Spleen (tissue), 11 donors: ENCODE measurements at regions not wholly inside any gene's neighbourhood (a gene's known extent, or its start where the extent isn't known, plus 50 kb on each side); places are given as distances from the start of the nearest gene placed in this dataset.
A peak's percentile ranks its signal among the peaks of the same experiment; 100 is the strongest.

Experiments used
- DNase-seq: peaks from one replicate; pipeline ENCODE4 v3.0.0-alpha.2; 2020
- H3K27ac ChIP-seq, 8 donors: fragments of 200-600 bp; sonication (generic) in 7 of 8; 1 replicate in 4 of 8; 2 replicates in 4 of 8; pipeline versions ENCODE4 v1.5.0 to v1.8.0; 2016 to 2021; ENCODE audit warnings: inconsistent platforms in 4 of 8, mild to moderate bottlenecking in 4 of 8, moderate library complexity in 1 of 8
- H3K27me3 ChIP-seq, 7 donors: fragments of 200-600 bp; sonication (generic) in 6 of 7; replicated peaks in 1 of 7; 1 replicate in 4 of 7; 2 replicates in 3 of 7; pipeline versions ENCODE4 v1.5.0 to v1.8.0; 2016 to 2021; ENCODE audit warnings: inconsistent platforms in 3 of 7, mild to moderate bottlenecking in 1 of 7
- H3K36me3 ChIP-seq, 6 donors: fragments of 200-600 bp; sonication (generic) in 5 of 6; 1 replicate in 4 of 6; 2 replicates in 2 of 6; pipeline versions ENCODE4 v1.5.0 to v1.8.0; 2016 to 2021; ENCODE audit warnings: inconsistent platforms in 2 of 6
- H3K4me1 ChIP-seq, 6 donors: fragments of 200-600 bp; sonication (generic) in 5 of 6; 1 replicate in 3 of 6; 2 replicates in 3 of 6; pipeline versions ENCODE4 v1.5.0 to v1.8.0; 2016 to 2021; ENCODE audit warnings: inconsistent platforms in 3 of 6
- H3K4me3 ChIP-seq, 8 donors: fragments of 200-600 bp; sonication (generic) in 7 of 8; 1 replicate in 4 of 8; 2 replicates in 4 of 8; pipeline versions ENCODE4 v1.5.0 to v1.8.0; 2016 to 2021; ENCODE audit warnings: inconsistent platforms in 4 of 8, mild to moderate bottlenecking in 4 of 8, moderate library complexity in 2 of 8
- H3K9me3 ChIP-seq, 8 donors: fragments of 200-600 bp; sonication (generic) in 7 of 8; 1 replicate in 4 of 8; 2 replicates in 4 of 8; pipeline versions ENCODE4 v1.5.0 to v1.8.0; 2016 to 2021; ENCODE audit warnings: inconsistent platforms in 4 of 8
- CTCF ChIP-seq, 11 experiments: fragments of 200-600 bp in 7 of 11; fragments of 450-650 bp in 4 of 11; sonication (generic) in 4 of 11; IDR thresholded peaks in 8 of 11; conservative IDR thresholded peaks in 3 of 11; 1 replicate in 7 of 11; 2 replicates in 4 of 11; pipeline versions ENCODE4 v1.4.0 to v1.8.0; 2016 to 2021; ENCODE audit warnings: antibody characterized with exemption in 11 of 11, inconsistent platforms in 4 of 11, mild to moderate bottlenecking in 1 of 11
- POLR2A ChIP-seq, 3 donors: fragments of 450-650 bp; IDR thresholded peaks; one replicate each; pipeline ENCODE4 v1.5.1; 2017; ENCODE audit warnings: antibody characterized with exemption in 3 of 3, mild to moderate bottlenecking in 1 of 3
- POLR2AphosphoS5 ChIP-seq, 3 donors: sonication (generic); formaldehyde crosslinking; IDR thresholded peaks; one replicate each; pipeline ENCODE4 v1.5.1; 2017; ENCODE audit warnings: antibody characterized with exemption in 3 of 3
- WGBS, 5 donors: extraction: QIAGEN DNeasy Blood & Tissue Kit in 3 of 5; methylation state at CpG; one replicate each; pipeline versions ENCODE4 v1.1.5 to v1.1.7; 2013 to 2018; 5-methylcytosine and 5-hydroxymethylcytosine counted together
- intact Hi-C: fragments of 100-400 bp; cut with DNase I; formaldehyde crosslinking; loops from one replicate; pipeline ENCODE4 v1.15.0; 2023; ENCODE audit warnings: low total_unique reads
- donor health status: healthy with polysubstance abuse.
- donor health status: DM: no; HTN: no; CAD: no; lungs with moderate emphysema.
- donor health status: DM: no; HTN: no; CAD: no.
- donor health status: Bipolar disorder and iron deficiency.
- donor health status: healthy.
- donor health status: DM: no; HTN: no; CAD: no.
- donor health status: DM: yes; HTN: yes; CAD: no.

DNA sequence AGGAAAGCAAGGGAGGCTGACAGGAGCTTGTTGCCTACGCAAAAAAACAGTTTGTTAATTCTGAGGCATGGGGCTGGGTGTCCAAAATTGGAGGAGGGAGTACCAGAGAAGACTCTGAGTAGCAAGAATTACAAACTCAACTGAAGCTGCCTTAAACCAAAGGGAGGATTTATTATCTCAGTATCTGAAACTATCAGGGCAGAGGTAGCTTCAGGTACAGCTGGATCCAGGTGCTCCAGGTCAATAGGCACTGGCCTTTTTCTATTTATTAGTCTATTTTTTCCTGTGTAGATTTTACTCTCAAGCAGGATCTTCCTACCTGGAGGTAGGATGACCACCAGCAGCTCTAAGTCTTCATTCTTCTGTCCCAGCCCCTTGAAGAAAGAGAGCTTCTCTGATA lies 135.3 kb upstream of the NCOR2 start:
- TF ChIP-seq POLR2A (IDR thresholded peaks at IDR 0.05) (no peak), POLR2AphosphoS5 (IDR thresholded peaks at IDR 0.05) (no peak), CTCF (IDR thresholded peaks at IDR 0.05 in 8 of 11, conservative IDR thresholded peaks at IDR 0.05 in 3 of 11) (no peak)
- Histone ChIP-seq H3K36me3 (no peaks in the 10 kb centered on the region), H3K27me3 (no peaks in the 10 kb centered on the region), H3K9me3 (peaks cover 0 to 6% (median 2%) of the 10 kb centered on the region in 8 donors), H3K4me3 (no peak overlapping the region), H3K4me1 (peaks cover 0 to 31% (median 15%) of the 10 kb centered on the region in 6 donors), H3K27ac (no peak overlapping the region)
- intact Hi-C loops: no loop called here
- 56 to 87% (median 65%) methylated on average over 1 of the region's 1 CpG for WGBS, 5 donors
- DNase-seq: no peak

GRCh38 chr12:124700810-124701592 lies 133.6 kb upstream of the NCOR2 start:
- intact Hi-C loops: no loop called here
- DNase-seq: no peak
- H3K27me3 ChIP-seq: no peaks in the 10 kb centered on the region
- H3K9me3 ChIP-seq: no peaks in the 10 kb centered on the region
- H3K4me1 ChIP-seq: peaks cover 0 to 31% (median 15%) of the 10 kb centered on the region in 6 donors
- H3K27ac ChIP-seq: peak overlapping the region in 4 of 8 donors; percentile 11 to 47 (median 24)
- H3K4me3 ChIP-seq: no peak overlapping the region
- WGBS, 5 donors: 60 to 75% (median 70%) methylated on average over 11 to 17 of the region's 17 CpGs
- H3K36me3 ChIP-seq: no peaks in the 10 kb centered on the region
- TF ChIP-seq POLR2A (IDR thresholded peaks at IDR 0.05) (no peak), POLR2AphosphoS5 (IDR thresholded peaks at IDR 0.05) (peak in 2 of 3 donors; percentile 48 to 49), CTCF (IDR thresholded peaks at IDR 0.05 in 8 of 11, conservative IDR thresholded peaks at IDR 0.05 in 3 of 11) (no peak)

DNA sequence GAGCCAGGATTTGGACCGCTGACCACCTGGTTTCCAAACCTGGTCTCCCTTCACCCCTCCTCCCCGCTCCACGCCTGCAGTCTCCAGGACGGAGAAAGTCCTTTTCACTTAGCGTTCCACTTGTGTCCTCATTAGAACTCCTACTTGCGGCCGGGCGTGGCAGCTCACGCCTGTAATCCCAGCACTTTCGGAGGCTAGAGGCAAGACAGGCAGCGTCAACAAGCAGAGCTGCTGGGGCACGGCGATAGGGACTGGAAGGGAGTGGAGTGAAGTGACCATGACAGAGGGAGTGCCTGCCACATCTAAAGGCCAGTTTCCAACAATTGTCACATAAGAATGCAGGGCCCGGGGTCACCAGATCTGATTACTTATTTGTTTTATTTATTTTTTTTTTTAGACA lies 132.5 kb upstream of the NCOR2 start:
- no peak for TF ChIP-seq POLR2AphosphoS5 (IDR thresholded peaks at IDR 0.05)
- no peak for TF ChIP-seq CTCF (IDR thresholded peaks at IDR 0.05 in 8 of 11, conservative IDR thresholded peaks at IDR 0.05 in 3 of 11)
- TF ChIP-seq POLR2A (IDR thresholded peaks at IDR 0.05): no peak
- Histone ChIP-seq H3K4me1 (peaks cover under 1 to 37% (median 17%) of the 10 kb centered on the region in 6 donors), H3K4me3 (no peak overlapping the region)

GRCh38 chr12:124698998-124699305 lies 131.5 kb upstream of the NCOR2 start:
- Histone ChIP-seq H3K4me1 (peaks cover 7 to 41% (median 27%) of the 10 kb centered on the region in 6 donors), H3K9me3 (no peaks in the 10 kb centered on the region), H3K36me3 (no peaks in the 10 kb centered on the region), H3K27ac (no peak overlapping the region), H3K4me3 (no peak overlapping the region), H3K27me3 (no peaks in the 10 kb centered on the region)
- intact Hi-C loops: no loop called here
- 75 to 96% (median 83%) methylated on average over 6 of the region's 6 CpGs for WGBS, 5 donors
- DNase-seq: no peak
- TF ChIP-seq CTCF (IDR thresholded peaks at IDR 0.05 in 8 of 11, conservative IDR thresholded peaks at IDR 0.05 in 3 of 11) (no peak), POLR2A (IDR thresholded peaks at IDR 0.05) (no peak), POLR2AphosphoS5 (IDR thresholded peaks at IDR 0.05) (no peak)

More for the DNA sequence above, 132.5 kb upstream of the NCOR2 start:
- intact Hi-C loops: no loop called here
- DNase-seq: no peak
- Histone ChIP-seq H3K36me3 (no peaks in the 10 kb centered on the region), H3K9me3 (no peaks in the 10 kb centered on the region), H3K27me3 (no peaks in the 10 kb centered on the region), H3K27ac (no peak overlapping the region)
- 74 to 96% (median 84%) methylated on average over 14 of the region's 14 CpGs for WGBS, 5 donors
